ENCODE measurements at regions not wholly inside any gene's neighbourhood (a gene's known extent, or its start where the extent isn't known, plus 50 kb on each side); places are given as distances from the start of the nearest gene placed in this dataset.

GRCh38 chr2:30346471-30347169 lies 100.4 kb upstream of the LCLAT1 start:
- H3K4me3 ChIP-seq (replicated peaks in 1 of 3; ENCODE audit: low read depth in 2 of 3, low read length in 3 of 3) = no peak overlapping the region
- WGBS (ENCODE audit: insufficient coverage) = 72% methylated on average over 18 of the region's 21 CpGs

GRCh38 chr2:30348825-30349224 lies 98.2 kb upstream of the LCLAT1 start:
- no peak overlapping the region for H3K27ac Mint-ChIP-seq
- Histone ChIP-seq H3K9me3 (replicated peaks in 1 of 2; ENCODE audit: control insufficient read depth in 1 of 2, insufficient read depth in 1 of 2, low read length in 2 of 2) (no peaks in the 10 kb centered on the region), H3K79me2 (ENCODE audit: insufficient read depth, low read length) (no peaks in the 10 kb centered on the region), H3K4me2 (replicated peaks; ENCODE audit: extremely low read depth, low read length, poor library complexity, severe bottlenecking) (no peak overlapping the region), H3K4me1 (ENCODE audit: control insufficient read depth in 1 of 2, insufficient read depth in 2 of 2, low read length in 2 of 2) (no peaks in the 10 kb centered on the region), H3K27me3 (ENCODE audit: control insufficient read depth in 2 of 2, insufficient read depth in 2 of 2, low read length in 2 of 2) (no peaks in the 10 kb centered on the region), H2AFZ (ENCODE audit: insufficient read depth, low read depth, low read length, poor library complexity, severe bottlenecking) (no peak overlapping the region), H3K27ac (ENCODE audit: low read depth in 1 of 2, low read length in 2 of 2) (no peak overlapping the region), H3K9ac (ENCODE audit: insufficient read depth, low read length, poor library complexity, severe bottlenecking) (no peak overlapping the region), H4K20me1 (ENCODE audit: insufficient read depth, low read length) (no peaks in the 10 kb centered on the region), H3K4me3 (replicated peaks in 1 of 3; ENCODE audit: low read depth in 2 of 3, low read length in 3 of 3) (no peak overlapping the region), H3K36me3 (replicated peaks in 1 of 2; ENCODE audit: control insufficient read depth in 1 of 2, insufficient read depth in 2 of 2, low read length in 2 of 2) (no peaks in the 10 kb centered on the region)
- H3K27me3 Mint-ChIP-seq (ENCODE audit: low read depth in 3 of 3) = peaks cover 7 to 8% (median 7%) of the 10 kb centered on the region in 3 donors
- no peaks in the 10 kb centered on the region for H3K36me3 Mint-ChIP-seq
- no peak for TF ChIP-seq CTCF (IDR thresholded peaks at IDR 0.05)
- peaks cover 0 to 6% (median 1%) of the 10 kb centered on the region in 7 donors for H3K9me3 Mint-ChIP-seq
- no peaks in the 10 kb centered on the region for H3K4me1 Mint-ChIP-seq
- no CpG with 5 or more reads among the region's 3 CpGs for WGBS (ENCODE audit: insufficient coverage)
- DNase-seq = no peak
- intact Hi-C loops (cut with micrococcal nuclease) = no loop called here
- H3K4me3 Mint-ChIP-seq = no peak overlapping the region

More at GRCh38 chr2:30346471-30347169, 100.4 kb upstream of the LCLAT1 start:
- peaks cover 7 to 11% (median 7%) of the 10 kb centered on the region in 3 donors for H3K27me3 Mint-ChIP-seq (ENCODE audit: low read depth in 3 of 3)
- H3K4me1 Mint-ChIP-seq = no peaks in the 10 kb centered on the region
- Histone ChIP-seq H3K4me1 (ENCODE audit: control insufficient read depth in 1 of 2, insufficient read depth in 2 of 2, low read length in 2 of 2) (no peaks in the 10 kb centered on the region), H3K27ac (ENCODE audit: low read depth in 1 of 2, low read length in 2 of 2) (no peak overlapping the region), H2AFZ (ENCODE audit: insufficient read depth, low read depth, low read length, poor library complexity, severe bottlenecking) (no peak overlapping the region), H3K27me3 (ENCODE audit: control insufficient read depth in 2 of 2, insufficient read depth in 2 of 2, low read length in 2 of 2) (no peaks in the 10 kb centered on the region), H3K9me3 (replicated peaks in 1 of 2; ENCODE audit: control insufficient read depth in 1 of 2, insufficient read depth in 1 of 2, low read length in 2 of 2) (peaks cover 0 to 3% of the 10 kb centered on the region in 2 donors), H3K79me2 (ENCODE audit: insufficient read depth, low read length) (no peaks in the 10 kb centered on the region), H3K9ac (ENCODE audit: insufficient read depth, low read length, poor library complexity, severe bottlenecking) (no peak overlapping the region), H3K36me3 (replicated peaks in 1 of 2; ENCODE audit: control insufficient read depth in 1 of 2, insufficient read depth in 2 of 2, low read length in 2 of 2) (no peaks in the 10 kb centered on the region), H3K4me2 (replicated peaks; ENCODE audit: extremely low read depth, low read length, poor library complexity, severe bottlenecking) (no peak overlapping the region), H4K20me1 (ENCODE audit: insufficient read depth, low read length) (no peaks in the 10 kb centered on the region)
- no peak overlapping the region for H3K27ac Mint-ChIP-seq
- TF ChIP-seq CTCF (IDR thresholded peaks at IDR 0.05) = no peak
- H3K36me3 Mint-ChIP-seq = no peaks in the 10 kb centered on the region
- no peak overlapping the region for H3K4me3 Mint-ChIP-seq
- intact Hi-C loops (cut with micrococcal nuclease) = no loop called here
- DNase-seq = no peak
- peaks cover 0 to 17% (median 10%) of the 10 kb centered on the region in 7 donors for H3K9me3 Mint-ChIP-seq

All from CD14-positive monocyte (primary cell).